ENCODE measurements at regions not wholly inside any gene's neighbourhood (a gene's known extent, or its start where the extent isn't known, plus 50 kb on each side); places are given as distances from the start of the nearest gene placed in this dataset.

DNA sequence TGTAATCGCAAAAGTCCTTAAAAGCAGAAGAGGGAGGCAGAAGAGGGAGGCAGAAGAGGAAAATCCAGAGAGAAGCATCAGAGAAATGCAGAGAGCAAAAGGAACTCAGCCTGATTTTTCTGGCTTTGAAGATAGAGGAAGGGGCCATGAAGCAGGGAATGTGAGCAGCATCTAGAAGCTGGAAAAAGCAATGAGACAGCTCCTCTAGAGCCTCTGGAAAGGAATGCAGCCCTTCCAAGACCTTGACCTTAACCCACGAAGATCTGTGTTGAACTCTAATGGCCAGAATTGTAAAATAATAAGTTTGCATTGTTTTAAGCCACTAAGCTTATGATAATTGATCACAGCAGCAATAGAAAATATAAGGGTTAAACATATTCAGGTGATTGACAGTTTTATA is 159.6 kb downstream of the ATPSCKMT start:
- TF ChIP-seq POLR2A (IDR thresholded peaks at IDR 0.05; ENCODE audit: borderline replicate concordance, extremely low read depth, insufficient read depth, insufficient read length), result no peak
- TF ChIP-seq, protein P1, sequence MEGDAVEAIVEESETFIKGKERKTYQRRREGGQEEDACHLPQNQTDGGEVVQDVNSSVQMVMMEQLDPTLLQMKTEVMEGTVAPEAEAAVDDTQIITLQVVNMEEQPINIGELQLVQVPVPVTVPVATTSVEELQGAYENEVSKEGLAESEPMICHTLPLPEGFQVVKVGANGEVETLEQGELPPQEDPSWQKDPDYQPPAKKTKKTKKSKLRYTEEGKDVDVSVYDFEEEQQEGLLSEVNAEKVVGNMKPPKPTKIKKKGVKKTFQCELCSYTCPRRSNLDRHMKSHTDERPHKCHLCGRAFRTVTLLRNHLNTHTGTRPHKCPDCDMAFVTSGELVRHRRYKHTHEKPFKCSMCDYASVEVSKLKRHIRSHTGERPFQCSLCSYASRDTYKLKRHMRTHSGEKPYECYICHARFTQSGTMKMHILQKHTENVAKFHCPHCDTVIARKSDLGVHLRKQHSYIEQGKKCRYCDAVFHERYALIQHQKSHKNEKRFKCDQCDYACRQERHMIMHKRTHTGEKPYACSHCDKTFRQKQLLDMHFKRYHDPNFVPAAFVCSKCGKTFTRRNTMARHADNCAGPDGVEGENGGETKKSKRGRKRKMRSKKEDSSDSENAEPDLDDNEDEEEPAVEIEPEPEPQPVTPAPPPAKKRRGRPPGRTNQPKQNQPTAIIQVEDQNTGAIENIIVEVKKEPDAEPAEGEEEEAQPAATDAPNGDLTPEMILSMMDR (IDR thresholded peaks at IDR 0.05 in 2 of 3, conservative IDR thresholded peaks at IDR 0.05 in 1 of 3; ENCODE audit: borderline replicate concordance in 1 of 3, insufficient read depth in 1 of 3, low read depth in 2 of 3, low read length in 2 of 3), result no peak
- no peak for TF ChIP-seq EZH2 (IDR thresholded peaks at IDR 0.05)
- TF ChIP-seq, protein P2, sequence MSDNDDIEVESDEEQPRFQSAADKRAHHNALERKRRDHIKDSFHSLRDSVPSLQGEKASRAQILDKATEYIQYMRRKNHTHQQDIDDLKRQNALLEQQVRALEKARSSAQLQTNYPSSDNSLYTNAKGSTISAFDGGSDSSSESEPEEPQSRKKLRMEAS (IDR thresholded peaks at IDR 0.05), result no peak
- TF ChIP-seq ELF1 (IDR thresholded peaks at IDR 0.05; ENCODE audit: borderline replicate concordance, low read depth), result no peak
- TF ChIP-seq EGR1 (IDR thresholded peaks at IDR 0.05; ENCODE audit: low read depth), result no peak
- TF ChIP-seq POLR2AphosphoS5 (IDR thresholded peaks at IDR 0.05; ENCODE audit: low read depth, low read length), result no peak
- TF ChIP-seq SIN3A (IDR thresholded peaks at IDR 0.05; ENCODE audit: low read depth), result no peak
- TF ChIP-seq, protein P3, sequence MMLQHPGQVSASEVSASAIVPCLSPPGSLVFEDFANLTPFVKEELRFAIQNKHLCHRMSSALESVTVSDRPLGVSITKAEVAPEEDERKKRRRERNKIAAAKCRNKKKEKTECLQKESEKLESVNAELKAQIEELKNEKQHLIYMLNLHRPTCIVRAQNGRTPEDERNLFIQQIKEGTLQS (IDR thresholded peaks at IDR 0.05), result no peak
- TF ChIP-seq, protein P4, sequence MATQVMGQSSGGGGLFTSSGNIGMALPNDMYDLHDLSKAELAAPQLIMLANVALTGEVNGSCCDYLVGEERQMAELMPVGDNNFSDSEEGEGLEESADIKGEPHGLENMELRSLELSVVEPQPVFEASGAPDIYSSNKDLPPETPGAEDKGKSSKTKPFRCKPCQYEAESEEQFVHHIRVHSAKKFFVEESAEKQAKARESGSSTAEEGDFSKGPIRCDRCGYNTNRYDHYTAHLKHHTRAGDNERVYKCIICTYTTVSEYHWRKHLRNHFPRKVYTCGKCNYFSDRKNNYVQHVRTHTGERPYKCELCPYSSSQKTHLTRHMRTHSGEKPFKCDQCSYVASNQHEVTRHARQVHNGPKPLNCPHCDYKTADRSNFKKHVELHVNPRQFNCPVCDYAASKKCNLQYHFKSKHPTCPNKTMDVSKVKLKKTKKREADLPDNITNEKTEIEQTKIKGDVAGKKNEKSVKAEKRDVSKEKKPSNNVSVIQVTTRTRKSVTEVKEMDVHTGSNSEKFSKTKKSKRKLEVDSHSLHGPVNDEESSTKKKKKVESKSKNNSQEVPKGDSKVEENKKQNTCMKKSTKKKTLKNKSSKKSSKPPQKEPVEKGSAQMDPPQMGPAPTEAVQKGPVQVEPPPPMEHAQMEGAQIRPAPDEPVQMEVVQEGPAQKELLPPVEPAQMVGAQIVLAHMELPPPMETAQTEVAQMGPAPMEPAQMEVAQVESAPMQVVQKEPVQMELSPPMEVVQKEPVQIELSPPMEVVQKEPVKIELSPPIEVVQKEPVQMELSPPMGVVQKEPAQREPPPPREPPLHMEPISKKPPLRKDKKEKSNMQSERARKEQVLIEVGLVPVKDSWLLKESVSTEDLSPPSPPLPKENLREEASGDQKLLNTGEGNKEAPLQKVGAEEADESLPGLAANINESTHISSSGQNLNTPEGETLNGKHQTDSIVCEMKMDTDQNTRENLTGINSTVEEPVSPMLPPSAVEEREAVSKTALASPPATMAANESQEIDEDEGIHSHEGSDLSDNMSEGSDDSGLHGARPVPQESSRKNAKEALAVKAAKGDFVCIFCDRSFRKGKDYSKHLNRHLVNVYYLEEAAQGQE (IDR thresholded peaks at IDR 0.05; ENCODE audit: low read depth), result no peak
- TF ChIP-seq SP1 (IDR thresholded peaks at IDR 0.05; ENCODE audit: low read depth), result no peak
